Endothelial cell of hepatic sinusoid (primary cell): ENCODE measurements at regions not wholly inside any gene's neighbourhood (a gene's known extent, or its start where the extent isn't known, plus 50 kb on each side); places are given as distances from the start of the nearest gene placed in this dataset.
"Not testable (repeated sequence)": the region's sequence is repeated elsewhere in the genome, so short reads cannot be mapped to it uniquely, and the experiment has no call there.

Experiments used
- in situ Hi-C: cut with HindIII; loops from 2 replicates; pipeline ENCODE4 v1.10.0; 2017; ENCODE audit warnings: low sequenced_read_pairs

DNA sequence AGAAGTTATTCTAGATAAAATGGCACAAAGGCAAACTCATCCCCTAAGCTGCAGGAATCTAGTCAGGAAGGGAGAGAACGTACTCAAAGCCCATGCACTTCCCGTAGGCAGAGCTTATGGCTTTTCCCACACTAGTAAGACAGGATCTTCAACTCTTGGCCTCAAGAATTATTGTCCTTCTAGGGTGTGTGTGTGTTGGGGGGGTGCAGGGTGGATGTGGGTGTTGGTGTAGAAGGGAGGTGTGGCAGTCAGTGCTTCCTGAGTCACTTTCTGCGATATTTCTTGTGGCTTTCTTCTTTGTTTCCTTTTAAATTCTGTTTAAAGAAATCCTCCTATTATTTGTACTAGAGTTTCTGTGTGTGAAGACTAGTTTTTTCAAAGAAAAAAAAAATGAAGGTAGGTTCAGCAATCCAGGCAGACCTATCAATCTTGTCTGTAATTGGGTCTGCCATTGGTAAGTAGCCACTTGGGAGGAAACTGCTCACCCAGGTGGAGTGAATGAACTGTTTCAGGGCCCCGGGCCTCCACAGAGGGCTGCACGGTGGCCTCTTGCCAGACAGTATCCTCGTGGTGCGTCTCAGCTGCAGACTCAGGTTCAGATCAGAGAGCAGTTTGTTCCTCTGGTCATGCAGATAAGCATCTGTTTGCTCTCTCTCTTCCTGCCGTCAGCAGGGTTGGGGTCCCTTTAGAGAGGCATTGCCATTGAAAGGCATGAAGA, 131.9 kb downstream of the NPR3 start:
- in situ Hi-C loops, result no loop called here

DNA sequence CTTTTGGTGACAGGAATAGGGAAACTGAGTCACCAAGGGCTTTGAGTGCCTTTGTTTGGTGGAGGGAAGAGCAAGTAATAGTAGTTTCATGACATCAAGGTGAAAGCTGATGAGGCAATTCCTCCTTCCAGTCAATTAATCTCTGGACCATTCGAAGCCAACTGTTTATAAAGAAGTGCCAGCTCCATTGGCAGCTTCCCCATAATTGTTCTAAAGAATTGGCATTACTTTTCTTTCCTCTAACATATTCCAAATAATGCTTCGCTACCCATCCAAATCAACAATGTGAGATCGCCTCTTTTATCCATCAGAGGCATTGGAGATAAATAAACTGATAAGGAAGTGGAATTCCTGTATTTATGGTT, 132.4 kb downstream of the NPR3 start:
- in situ Hi-C loops, result no loop called here

DNA sequence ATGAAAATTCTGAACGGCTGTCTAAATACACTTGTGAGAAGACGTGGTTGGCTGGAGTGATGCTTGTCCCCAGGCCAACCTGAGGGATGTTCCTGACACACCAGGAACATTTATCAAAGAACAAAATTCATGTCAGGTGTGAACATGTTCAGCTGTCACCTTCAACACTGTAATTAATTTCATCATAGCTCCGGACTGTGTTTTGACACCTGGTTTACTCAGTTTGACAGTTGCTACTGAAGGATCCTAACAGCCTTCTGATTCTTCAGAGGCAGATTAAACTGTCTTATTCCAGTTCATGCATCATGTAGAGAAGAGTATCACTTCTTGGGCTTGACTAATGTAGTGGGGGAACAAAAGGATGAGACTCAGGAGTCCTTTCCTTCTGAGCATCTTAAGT, 134.1 kb downstream of the NPR3 start:
- in situ Hi-C loops, result no loop called here

DNA sequence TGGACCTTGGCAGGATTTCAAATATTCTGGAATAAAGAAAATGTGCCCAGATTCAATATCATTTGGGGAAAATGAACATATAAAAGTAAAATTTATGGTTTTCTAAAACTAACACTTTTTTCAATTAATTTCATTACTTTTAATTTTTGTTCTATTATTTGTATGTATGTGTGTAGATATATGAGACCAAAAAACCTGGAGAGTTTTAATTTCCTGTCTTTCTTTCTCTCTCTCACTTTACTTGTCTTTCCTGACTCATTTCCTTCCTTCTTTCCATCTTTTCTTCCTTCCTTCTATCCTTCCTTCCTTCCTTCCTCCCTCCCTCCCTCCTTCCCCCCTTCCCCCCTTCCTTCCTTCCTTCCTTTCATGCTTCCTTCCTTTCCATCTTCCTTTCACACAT, 137.0 kb downstream of the NPR3 start:
- in situ Hi-C loops, result no loop called here

DNA sequence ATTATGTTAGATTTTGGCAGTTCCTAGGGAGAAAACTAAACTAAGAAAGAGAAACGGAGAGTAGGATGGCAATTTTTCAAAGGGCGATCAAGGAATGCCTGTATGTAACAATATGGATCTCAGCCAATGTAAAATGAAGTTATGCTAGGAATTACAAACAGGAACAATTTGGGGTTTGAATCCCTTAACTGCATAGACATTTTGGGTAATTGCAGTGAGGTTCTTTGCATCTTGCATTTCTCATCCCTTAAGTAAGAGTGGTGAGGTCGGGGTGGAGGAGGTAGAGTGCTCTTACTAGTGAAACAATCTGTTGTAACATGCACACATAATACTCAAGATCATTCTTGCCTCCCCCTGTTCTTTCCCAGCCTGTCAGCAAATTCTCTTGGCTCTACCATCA, 137.6 kb downstream of the NPR3 start:
- in situ Hi-C loops, result no loop called here

DNA sequence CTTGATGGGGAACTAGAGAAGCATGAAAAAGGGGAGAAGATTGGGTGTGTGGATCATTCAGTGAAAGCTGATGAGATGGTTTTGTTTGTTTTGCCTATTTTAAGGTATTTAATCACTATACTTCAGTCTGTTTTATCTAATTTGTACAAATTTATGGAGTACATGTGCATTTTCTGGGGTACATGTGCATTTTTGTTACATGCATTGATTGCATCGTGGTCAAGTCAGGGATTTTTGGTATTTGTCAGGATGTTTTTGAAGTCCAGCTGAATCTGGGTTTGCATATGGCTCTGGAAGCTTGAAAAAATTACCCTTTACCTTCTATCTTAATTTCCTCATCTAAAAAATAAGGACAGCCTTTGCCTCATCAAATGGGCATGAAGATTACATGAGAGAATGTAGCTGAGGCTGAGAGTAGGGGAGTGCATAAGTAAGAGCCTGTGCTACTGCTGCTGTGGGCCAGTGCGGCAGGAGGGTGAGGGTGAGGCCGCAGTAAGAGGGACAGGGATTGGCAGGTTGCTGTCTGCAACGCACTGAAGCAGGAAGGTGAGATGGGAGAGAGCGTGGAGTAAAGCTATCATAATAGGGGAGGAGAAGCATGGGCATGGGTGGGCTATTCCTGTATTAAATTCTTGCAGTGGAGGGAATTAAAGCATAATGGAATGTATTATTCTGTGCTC, 139.8 kb downstream of the NPR3 start:
- in situ Hi-C loops, result no loop called here

DNA sequence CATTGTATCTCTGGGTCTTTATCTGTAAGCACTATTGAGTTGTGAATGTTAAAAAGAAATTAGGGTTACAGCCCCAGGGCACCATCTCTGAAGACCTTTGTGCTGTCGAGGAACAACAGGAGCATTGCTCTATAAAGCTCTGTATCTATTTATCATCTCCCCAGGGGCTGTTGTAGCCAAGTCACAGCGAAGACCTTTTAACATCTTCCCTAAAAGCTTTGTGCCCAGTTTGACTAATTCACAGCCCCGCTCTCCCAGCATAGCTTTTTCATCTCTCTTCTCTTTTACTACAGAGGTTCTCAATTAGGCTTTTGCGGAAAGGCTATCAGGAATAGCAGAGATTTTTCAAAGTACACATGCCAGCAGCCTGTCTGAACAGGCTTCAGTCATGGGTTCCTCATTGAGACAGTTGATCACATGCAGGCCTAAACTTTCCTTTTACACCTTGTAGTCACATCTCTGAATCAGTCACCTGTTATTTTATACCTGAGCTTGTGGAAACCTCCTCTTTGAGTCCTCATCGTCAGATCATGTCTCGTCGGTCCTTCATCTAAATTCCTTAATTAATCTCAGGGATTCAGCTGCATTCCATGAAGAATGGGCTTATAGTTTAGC, 140.5 kb downstream of the NPR3 start:
- in situ Hi-C loops, result no loop called here

DNA sequence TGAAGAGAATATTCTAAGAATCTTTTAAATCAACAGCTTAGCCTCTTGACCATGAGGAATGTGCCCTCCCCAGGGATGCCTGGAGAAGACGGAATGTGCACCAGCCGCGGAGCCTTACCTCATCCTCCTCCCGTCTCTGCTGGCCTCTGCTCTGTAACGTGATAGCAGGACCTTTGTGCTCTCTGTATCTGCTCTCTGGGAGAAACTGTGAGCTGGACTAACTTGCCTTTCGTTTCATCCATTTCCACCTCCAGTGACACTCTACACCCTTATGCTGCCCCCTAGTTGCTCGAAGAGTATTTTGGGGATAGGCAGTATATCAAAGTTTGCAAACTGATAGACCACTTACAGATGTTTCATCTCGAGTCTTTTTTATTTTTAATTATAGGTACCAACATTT, 141.4 kb downstream of the NPR3 start:
- in situ Hi-C loops, result no loop called here

DNA sequence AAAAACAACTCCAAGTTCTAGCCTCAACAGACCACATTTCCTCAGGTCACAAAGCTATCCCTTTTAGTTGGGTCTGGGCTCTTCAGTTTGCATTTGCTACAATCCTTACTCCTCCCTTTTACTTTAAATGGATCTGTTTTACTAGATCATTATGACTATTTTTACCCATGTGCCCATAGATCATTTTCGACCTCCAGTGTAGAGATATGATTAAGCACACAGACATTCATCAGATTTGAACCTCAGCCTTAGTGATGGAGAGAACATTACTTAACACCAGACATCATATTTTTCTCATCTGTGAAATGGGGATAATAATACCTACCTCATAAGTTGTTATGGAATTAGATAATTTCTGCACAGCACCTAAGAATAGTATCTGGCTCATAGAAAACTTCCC, 141.9 kb downstream of the NPR3 start:
- in situ Hi-C loops, result no loop called here

DNA sequence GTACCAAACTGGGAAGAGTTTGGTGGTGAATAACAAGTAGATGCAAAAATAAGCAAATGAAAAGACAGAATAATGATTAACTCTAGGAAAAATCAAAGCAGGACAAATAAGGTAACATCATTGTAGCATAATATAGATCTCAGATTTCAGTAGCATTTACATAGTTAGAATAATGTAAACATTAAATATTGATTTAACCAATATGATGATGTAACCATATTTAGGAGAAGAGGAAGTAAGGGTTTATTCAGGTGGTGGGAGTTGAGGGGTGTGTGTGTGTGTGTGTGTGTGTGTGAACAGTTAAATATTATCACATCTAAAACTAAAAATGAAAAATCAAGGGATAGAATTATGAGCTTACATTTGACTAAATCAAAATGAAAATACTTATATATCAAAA, 143.4 kb downstream of the NPR3 start:
- in situ Hi-C loops, result no loop called here

DNA sequence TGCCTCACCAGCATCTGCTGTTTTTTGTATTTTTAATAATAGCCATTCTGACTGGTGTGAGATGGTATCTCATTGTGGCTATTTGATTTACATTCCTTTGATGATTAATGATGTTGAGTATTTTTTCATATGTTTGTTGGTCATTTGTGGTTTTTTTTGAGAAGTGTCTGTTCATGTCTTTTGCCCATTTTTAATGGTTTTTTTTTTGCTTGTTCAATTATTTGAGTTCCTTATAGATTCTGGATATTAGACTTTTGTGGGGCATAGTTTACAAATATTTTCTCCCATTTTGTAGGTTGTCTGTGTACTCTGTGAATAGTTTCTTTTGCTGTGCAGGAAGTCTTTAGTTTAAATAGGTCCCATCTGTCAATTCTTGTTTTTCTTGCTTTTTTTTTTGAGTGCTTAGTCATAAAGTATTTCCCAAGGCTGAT, 148.1 kb downstream of the NPR3 start:
- in situ Hi-C loops, result no loop called here

DNA sequence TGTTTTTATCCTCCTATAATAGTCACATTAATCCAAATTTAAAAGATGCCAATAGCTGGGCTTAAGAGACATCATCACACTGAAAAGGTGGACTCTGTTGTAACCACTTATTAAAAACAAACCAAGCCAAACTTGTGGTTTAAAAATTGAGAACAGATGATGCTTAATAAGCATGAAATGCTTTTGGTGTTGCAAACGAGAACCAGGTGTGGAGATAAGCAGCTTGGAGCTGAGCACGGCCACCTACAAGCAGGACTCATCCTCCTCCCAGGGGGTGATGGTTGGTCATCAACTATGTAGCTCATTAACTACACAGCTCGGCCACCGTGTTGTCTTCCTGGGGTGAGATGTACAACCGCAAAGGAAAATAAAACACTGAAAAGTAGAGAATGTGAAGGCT, 154.4 kb downstream of the NPR3 start:
- in situ Hi-C loops, result no loop called here

DNA sequence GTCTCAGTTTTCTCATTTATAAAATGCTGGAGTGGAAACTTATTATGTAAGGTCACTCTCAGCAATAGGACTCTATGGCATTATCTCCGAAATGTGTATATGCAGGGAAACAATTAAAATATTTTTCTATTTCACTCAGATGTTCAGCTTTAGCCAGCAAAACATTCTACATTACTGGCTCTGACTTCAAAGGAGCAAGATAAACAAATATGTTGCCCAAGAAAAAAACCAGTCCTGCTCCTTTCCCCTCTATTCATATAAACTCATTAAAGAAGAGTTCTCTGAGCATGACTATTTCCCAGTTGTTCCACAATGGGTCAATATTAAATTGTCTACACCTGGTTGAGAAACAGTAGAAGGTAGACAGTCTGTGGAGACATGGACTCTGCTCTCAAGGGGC, 155.0 kb downstream of the NPR3 start:
- in situ Hi-C loops, result no loop called here

DNA sequence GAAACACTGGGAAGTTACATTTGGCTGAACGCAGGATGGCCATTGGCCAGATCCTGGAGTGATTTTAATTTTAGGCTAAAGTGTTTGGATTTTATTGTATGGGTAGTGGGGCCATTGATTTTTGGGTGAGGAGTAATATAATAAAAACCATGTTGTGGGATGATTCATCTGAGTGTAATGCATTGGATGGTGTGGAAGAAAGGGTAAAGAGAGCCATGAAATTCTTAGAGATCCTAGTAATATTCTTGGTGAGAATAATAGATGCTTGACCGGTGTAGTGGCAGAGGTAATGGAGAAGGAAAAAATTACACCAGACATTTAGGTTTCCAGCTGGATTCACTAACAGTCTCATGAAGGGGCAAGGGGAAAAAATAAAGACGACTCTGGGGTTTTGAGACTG, 158.1 kb downstream of the NPR3 start:
- in situ Hi-C loops, result no loop called here

DNA sequence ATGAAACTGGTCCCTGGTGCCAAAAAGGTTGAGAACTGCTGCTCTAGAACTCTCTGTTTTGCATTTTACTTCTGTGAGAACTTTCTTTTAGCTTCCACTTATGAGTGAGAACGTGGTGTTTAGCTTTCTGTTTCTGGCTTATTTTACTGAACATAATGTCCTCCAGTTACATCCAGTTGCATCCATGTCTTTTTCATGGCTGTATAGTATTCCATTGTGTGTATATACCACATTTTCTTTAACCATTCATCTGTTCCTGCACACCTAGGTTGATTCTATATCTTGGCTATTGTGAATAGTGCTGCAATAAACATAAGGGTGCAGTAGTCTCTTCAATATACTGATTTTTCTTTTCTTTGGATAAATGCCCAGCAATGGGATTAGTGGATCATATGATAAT, 165.7 kb downstream of the NPR3 start:
- in situ Hi-C loops, result no loop called here

DNA sequence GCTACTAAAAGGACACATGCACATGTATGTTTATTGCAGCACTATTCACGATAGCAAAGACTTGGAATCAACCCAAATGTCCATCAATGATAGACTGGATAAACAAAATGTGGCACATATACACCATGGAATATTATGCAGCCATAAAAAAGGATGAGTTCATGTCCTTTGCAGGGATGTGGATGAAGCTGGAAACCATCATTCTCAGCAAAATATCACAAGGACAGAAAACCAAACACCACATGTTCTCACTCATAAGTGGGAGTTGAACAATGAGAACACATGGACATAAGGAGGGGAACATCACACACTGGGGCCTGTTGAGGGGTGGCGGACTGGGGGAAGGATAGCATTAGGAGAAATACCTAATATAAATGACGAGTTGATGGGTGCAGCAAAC, 168.2 kb downstream of the NPR3 start:
- in situ Hi-C loops, result not testable (repeated sequence)

DNA sequence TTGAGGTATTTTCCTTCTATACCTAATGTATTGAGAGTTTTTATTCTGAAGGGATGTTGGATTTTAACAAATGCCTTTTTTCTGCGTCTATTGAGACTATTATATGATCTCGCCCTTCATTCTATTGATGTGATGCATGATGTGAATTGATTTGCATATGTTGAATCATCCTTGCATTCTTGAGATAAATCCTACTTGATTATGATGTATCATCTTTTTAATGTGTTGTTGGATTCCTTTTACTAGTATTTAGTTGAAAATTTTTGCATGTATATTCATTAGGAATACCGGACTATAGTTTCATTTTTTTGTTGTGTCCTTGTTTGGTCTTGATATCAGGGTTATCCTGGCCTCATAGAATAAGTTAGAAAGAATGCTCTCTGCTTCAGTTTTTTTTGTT, 169.7 kb downstream of the NPR3 start:
- in situ Hi-C loops, result no loop called here

DNA sequence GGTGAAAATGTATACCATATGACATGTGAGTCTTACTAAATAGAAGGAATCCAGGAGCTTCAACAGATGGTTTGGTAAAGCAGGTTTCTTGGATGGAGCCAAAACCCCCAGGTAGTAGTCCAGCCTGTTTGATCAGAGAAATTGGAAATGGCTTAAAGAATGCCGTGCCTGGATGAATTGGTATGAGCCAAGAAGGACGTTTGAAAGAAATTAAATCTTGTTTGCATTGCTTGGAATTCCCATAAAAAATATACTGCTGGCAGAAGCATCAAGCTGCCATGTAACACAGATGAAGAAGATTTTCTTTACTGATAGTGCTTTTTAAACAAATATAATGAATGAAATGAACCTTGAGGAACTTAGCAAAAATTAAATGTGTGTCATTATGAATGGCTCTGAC, 176.3 kb downstream of the NPR3 start:
- in situ Hi-C loops, result no loop called here

DNA sequence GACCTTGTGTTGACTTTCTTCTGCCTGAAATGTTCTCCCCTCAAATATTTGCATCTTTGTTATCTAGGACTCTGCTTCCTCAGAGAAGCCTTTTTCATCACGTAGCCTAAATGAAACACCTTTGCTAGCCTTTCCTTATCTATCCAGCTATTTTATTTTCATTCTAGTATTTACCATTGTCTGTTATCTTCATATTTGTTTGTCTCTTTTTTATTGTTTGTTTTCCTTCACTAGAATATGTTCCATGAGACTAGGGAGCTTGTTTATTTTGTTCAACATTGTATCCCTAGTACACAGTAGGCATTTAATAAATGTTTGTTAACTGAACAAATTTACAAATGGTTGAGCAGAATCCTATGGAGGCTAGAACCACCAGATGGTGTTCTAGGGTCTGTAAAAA, 178.0 kb downstream of the NPR3 start:
- in situ Hi-C loops, result no loop called here

DNA sequence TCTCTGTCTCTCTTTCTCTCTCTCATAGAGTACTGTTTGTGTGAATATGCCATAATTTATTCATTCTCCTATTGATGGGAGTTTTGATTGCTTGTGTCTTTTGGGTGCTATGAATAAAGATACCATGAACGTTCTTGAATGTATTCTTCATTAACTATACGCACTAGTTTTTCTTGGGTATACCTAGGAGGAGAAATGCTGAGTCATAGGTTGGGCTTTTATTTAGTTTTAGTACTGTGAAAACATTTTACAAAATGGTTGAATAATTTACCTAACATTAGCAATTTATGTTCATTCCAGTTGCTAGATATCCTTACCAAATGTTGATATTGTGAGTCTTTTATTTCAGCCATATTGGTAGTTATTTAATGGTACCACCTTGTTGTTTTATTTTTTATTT, 192.5 kb downstream of the NPR3 start:
- in situ Hi-C loops, result no loop called here

DNA sequence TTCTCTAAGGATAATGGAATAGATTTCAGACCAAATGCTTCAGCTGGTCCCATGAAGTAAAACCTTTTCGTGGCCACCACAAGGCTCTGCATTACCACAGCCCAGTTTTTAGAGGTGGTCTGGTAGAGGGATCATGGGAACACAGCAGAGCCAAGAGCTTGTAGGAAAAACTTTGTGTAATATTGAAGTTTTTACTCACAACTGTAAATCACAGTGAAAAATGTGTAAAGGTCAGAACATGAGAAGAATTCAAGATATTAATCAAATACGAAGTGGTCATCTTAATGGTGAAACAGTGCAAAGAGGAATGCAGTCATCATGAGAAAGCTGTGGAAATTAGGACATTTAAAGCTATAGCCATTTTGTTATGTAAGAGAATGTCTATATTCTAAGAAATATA, 197.5 kb downstream of the NPR3 start:
- in situ Hi-C loops, result no loop called here

DNA sequence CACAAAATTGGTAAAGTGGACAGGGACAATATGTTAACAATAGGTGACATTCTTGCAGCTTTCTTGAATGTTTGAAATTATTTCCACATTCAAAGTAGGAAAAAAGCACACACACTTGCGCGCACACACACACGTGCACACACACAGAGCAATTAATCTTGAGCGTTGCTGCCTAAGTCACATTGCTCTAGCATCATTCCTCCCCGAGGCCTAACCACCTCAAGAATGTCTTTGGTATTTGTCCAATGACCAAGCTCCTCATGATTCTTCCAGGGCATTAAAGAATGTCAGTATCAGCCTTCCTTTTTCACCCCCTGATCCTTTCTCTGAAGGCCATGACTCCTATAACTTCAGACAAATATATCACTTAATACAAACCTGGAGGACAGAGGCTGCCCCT, 198.1 kb downstream of the NPR3 start:
- in situ Hi-C loops, result no loop called here

DNA sequence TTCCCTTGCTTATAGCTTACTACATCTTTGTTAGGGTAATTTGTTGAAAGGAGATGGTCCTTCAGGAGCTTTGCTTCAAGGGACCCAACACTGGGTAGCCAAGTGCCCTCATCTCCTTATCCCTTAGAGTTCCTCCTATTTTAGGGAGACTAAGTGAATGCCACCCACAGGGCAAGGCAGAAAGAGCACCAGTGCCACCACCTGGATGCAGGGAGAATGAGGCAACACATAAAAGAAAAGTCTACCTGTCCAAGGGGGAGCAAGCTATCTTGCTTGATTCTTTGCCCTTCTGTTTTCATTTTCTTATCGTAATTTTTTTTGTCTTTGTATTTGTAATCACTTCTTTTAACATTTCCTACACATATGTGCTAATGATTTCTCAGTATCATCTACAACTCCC, 205.5 kb downstream of the NPR3 start:
- in situ Hi-C loops, result no loop called here
